ENCODE measurements at regions not wholly inside any gene's neighbourhood (a gene's known extent, or its start where the extent isn't known, plus 50 kb on each side); places are given as distances from the start of the nearest gene placed in this dataset.

GRCh38 chr20:11101243-11101642, 427.4 kb upstream of the JAG1 start:
- peak; percentile 73 to 79 for DNase-seq

GRCh38 chr20:11101696-11102095, 427.9 kb upstream of the JAG1 start:
- DNase-seq: peak in 1 of 2 donors; percentile 14

GRCh38 chr20:11103866-11104265, 430.1 kb upstream of the JAG1 start:
- DNase-seq: no peak

- no peak for DNase-seq
Observed at GRCh38 chr20:11108102-11108810, 434.5 kb upstream of the JAG1 start.

- DNase-seq: no peak
Observed at GRCh38 chr20:11110535-11110934, 436.7 kb upstream of the JAG1 start.

GRCh38 chr20:11111191-11111590, 437.4 kb upstream of the JAG1 start:
- no peak for DNase-seq

GRCh38 chr20:11112832-11113231, 439.0 kb upstream of the JAG1 start:
- no peak for DNase-seq

GRCh38 chr20:11114382-11114781, 440.6 kb upstream of the JAG1 start:
- DNase-seq: no peak

GRCh38 chr20:11117808-11118528, 444.2 kb upstream of the JAG1 start:
- no peak for DNase-seq

- DNase-seq: no peak
Observed at GRCh38 chr20:11118802-11119380, 445.1 kb upstream of the JAG1 start.

GRCh38 chr20:11119573-11119972, 445.8 kb upstream of the JAG1 start:
- DNase-seq: no peak

- no peak for DNase-seq
Observed at GRCh38 chr20:11120431-11120830, 446.6 kb upstream of the JAG1 start.

GRCh38 chr20:11124849-11125505, 451.2 kb upstream of the JAG1 start:
- no peak for DNase-seq

- no peak for DNase-seq
Observed at GRCh38 chr20:11128220-11128718, 454.5 kb upstream of the JAG1 start.

GRCh38 chr20:11128721-11129120, 454.9 kb upstream of the JAG1 start:
- DNase-seq: no peak

- no peak for DNase-seq
Observed at GRCh38 chr20:11130554-11131166, 456.9 kb upstream of the JAG1 start.

- DNase-seq: no peak
Observed at GRCh38 chr20:11132819-11133415, 459.1 kb upstream of the JAG1 start.

GRCh38 chr20:11136691-11137090, 462.9 kb upstream of the JAG1 start:
- no peak for DNase-seq

GRCh38 chr20:11137688-11138087, 463.9 kb upstream of the JAG1 start:
- no peak for DNase-seq

- DNase-seq: no peak
Observed at GRCh38 chr20:11140359-11140758, 466.6 kb upstream of the JAG1 start.

GRCh38 chr20:11143481-11143880, 469.7 kb upstream of the JAG1 start:
- no peak for DNase-seq

GRCh38 chr20:11144114-11144950, 470.5 kb upstream of the JAG1 start:
- DNase-seq: no peak

Measured in inflammatory macrophage treated with lipopolysaccharide for 1 hour (primary cell).